Neural progenitor cell (in vitro differentiated cells): ENCODE measurements at regions not wholly inside any gene's neighbourhood (a gene's known extent, or its start where the extent isn't known, plus 50 kb on each side); places are given as distances from the start of the nearest gene placed in this dataset.

ENCODE experiments used
- DNase-seq: peaks from one replicate; pipeline ENCODE4 v3.0.0-alpha.2; 2016; ENCODE audit warnings: low spot score
- H2AFZ ChIP-seq: fragments of 200-600 bp; sonication (generic); replicated peaks from 2 replicates; pipeline ENCODE4 v1.6.1; 2016; ENCODE audit warnings: antibody characterized with exemption
- H3F3A ChIP-seq: fragments of 200-600 bp; sonication (generic); 2 replicates; pipeline ENCODE4 v1.6.1; 2016; ENCODE audit warnings: antibody characterized with exemption, low read depth
- H3K27ac ChIP-seq: fragments of 200-600 bp; sonication (generic); 2 replicates; pipeline ENCODE4 v1.5.1; 2016; ENCODE audit warnings: mild to moderate bottlenecking
- H3K27me3 ChIP-seq: fragments of 200-600 bp; sonication (generic); 2 replicates; pipeline ENCODE4 v1.6.1; 2016; ENCODE audit warnings: mild to moderate bottlenecking, moderate library complexity
- H3K36me3 ChIP-seq: fragments of 200-600 bp; sonication (generic); 2 replicates; pipeline ENCODE4 v1.5.1; 2016
- H3K4me1 ChIP-seq: fragments of 200-600 bp; sonication (generic); 2 replicates; pipeline ENCODE4 v1.6.1; 2016; ENCODE audit warnings: mixed run types
- H3K4me2 ChIP-seq: fragments of 200-600 bp; sonication (generic); 2 replicates; pipeline ENCODE4 v1.6.1; 2016
- H3K4me3 ChIP-seq: fragments of 200-600 bp; sonication (generic); 2 replicates; pipeline ENCODE4 v1.5.1; 2016
- H3K79me2 ChIP-seq: fragments of 200-600 bp; sonication (generic); 2 replicates; pipeline ENCODE4 v1.6.1; 2016; ENCODE audit warnings: low read depth
- H3K9ac ChIP-seq: fragments of 200-600 bp; sonication (generic); 2 replicates; pipeline ENCODE4 v1.6.1; 2016
- H3K9me3 ChIP-seq: fragments of 200-600 bp; sonication (generic); 2 replicates; pipeline ENCODE4 v1.5.1; 2016; ENCODE audit warnings: low read depth
- H4K20me1 ChIP-seq: fragments of 200-600 bp; sonication (generic); 2 replicates; pipeline ENCODE4 v1.6.1; 2016; ENCODE audit warnings: low read depth
- H3K27ac Mint-ChIP-seq: 3 replicates; pipeline ENCODE4 v1.8.0; 2021; ENCODE audit warnings: mixed read lengths
- H3K27me3 Mint-ChIP-seq: 2 replicates; pipeline ENCODE4 v1.8.0; 2022; ENCODE audit warnings: low read depth, mild to moderate bottlenecking, inconsistent platforms, moderate library complexity, mixed read lengths; ENCODE audit not compliant: insufficient read depth
- H3K36me3 Mint-ChIP-seq: 3 replicates; pipeline ENCODE4 v1.8.0; 2021; ENCODE audit warnings: mixed read lengths
- H3K4me1 Mint-ChIP-seq: 3 replicates; pipeline ENCODE4 v1.8.0; 2021; ENCODE audit warnings: mixed read lengths
- H3K4me3 Mint-ChIP-seq: 3 replicates; pipeline ENCODE4 v1.8.0; 2021; ENCODE audit warnings: mild to moderate bottlenecking, moderate library complexity, mixed read lengths
- H3K9me3 Mint-ChIP-seq: 3 replicates; pipeline ENCODE4 v1.8.0; 2020; ENCODE audit warnings: mixed read lengths
- CTCF ChIP-seq: fragments of 200-600 bp; sonication (generic); IDR thresholded peaks from 2 replicates; pipeline ENCODE4 v1.5.1; 2017; ENCODE audit warnings: antibody characterized with exemption, mild to moderate bottlenecking
- EZH2 ChIP-seq: fragments of 200-600 bp; sonication (generic); IDR thresholded peaks from 2 replicates; pipeline ENCODE4 v1.6.1; 2017; ENCODE audit warnings: antibody characterized with exemption, mild to moderate bottlenecking, moderate library complexity
- EZH2phosphoT487 ChIP-seq: fragments of 200-600 bp; sonication (generic); IDR thresholded peaks from 2 replicates; pipeline ENCODE4 v1.6.1; 2017; ENCODE audit warnings: antibody characterized with exemption

- no peak overlapping the region for H3K27ac Mint-ChIP-seq
- Histone ChIP-seq H3K4me1 (peaks cover 8% of the 10 kb centered on the region), H3K4me3 (no peak overlapping the region), H3F3A (no peaks in the 10 kb centered on the region), H3K9ac (no peak overlapping the region), H4K20me1 (no peaks in the 10 kb centered on the region), H3K79me2 (no peaks in the 10 kb centered on the region), H3K9me3 (no peaks in the 10 kb centered on the region), H2AFZ (no peak overlapping the region), H3K27ac (no peak overlapping the region), H3K4me2 (no peak overlapping the region), H3K36me3 (no peaks in the 10 kb centered on the region), H3K27me3 (no peaks in the 10 kb centered on the region)
- H3K36me3 Mint-ChIP-seq, result peaks cover 6% of the 10 kb centered on the region
- H3K4me3 Mint-ChIP-seq, result no peak overlapping the region
- peaks cover 8% of the 10 kb centered on the region for H3K9me3 Mint-ChIP-seq
- peaks cover 19% of the 10 kb centered on the region for H3K4me1 Mint-ChIP-seq
- no peak for DNase-seq
- no peaks in the 10 kb centered on the region for H3K27me3 Mint-ChIP-seq
- TF ChIP-seq EZH2phosphoT487 (no peak), CTCF (no peak), EZH2 (no peak)
Measured at GRCh38 chr6:126170433-126170832, 169.5 kb upstream of the CENPW start.

- Histone ChIP-seq H3F3A (no peaks in the 10 kb centered on the region), H3K4me2 (no peak overlapping the region), H3K36me3 (no peaks in the 10 kb centered on the region), H3K9ac (no peak overlapping the region), H3K79me2 (no peaks in the 10 kb centered on the region), H3K4me3 (no peak overlapping the region), H4K20me1 (no peaks in the 10 kb centered on the region), H2AFZ (no peak overlapping the region), H3K9me3 (no peaks in the 10 kb centered on the region), H3K27ac (no peak overlapping the region), H3K27me3 (no peaks in the 10 kb centered on the region), H3K4me1 (peaks cover 13% of the 10 kb centered on the region)
- peaks cover 2% of the 10 kb centered on the region for H3K9me3 Mint-ChIP-seq
- H3K27ac Mint-ChIP-seq, result no peak overlapping the region
- H3K36me3 Mint-ChIP-seq, result peaks cover 2% of the 10 kb centered on the region
- DNase-seq, result peak; percentile 42
- no peaks in the 10 kb centered on the region for H3K27me3 Mint-ChIP-seq
- H3K4me3 Mint-ChIP-seq, result no peak overlapping the region
- no peak for TF ChIP-seq EZH2
- peak; percentile 56 for TF ChIP-seq CTCF
- peaks cover 19% of the 10 kb centered on the region for H3K4me1 Mint-ChIP-seq
Measured at GRCh38 chr6:126170978-126171382, 168.9 kb upstream of the CENPW start.

- Histone ChIP-seq H3F3A (no peaks in the 10 kb centered on the region), H3K36me3 (no peaks in the 10 kb centered on the region), H3K4me2 (peak overlapping the region; percentile 9), H4K20me1 (no peaks in the 10 kb centered on the region), H2AFZ (no peak overlapping the region), H3K27ac (no peak overlapping the region), H3K4me1 (peaks cover 20% of the 10 kb centered on the region), H3K9ac (no peak overlapping the region), H3K9me3 (no peaks in the 10 kb centered on the region), H3K27me3 (no peaks in the 10 kb centered on the region), H3K79me2 (no peaks in the 10 kb centered on the region), H3K4me3 (no peak overlapping the region)
- TF ChIP-seq EZH2phosphoT487 (no peak), EZH2 (no peak), CTCF (no peak)
- Mint-ChIP-seq H3K27ac (no peak overlapping the region), H3K9me3 (no peaks in the 10 kb centered on the region), H3K27me3 (no peaks in the 10 kb centered on the region), H3K4me1 (peaks cover 19% of the 10 kb centered on the region), H3K36me3 (peaks cover 2% of the 10 kb centered on the region), H3K4me3 (no peak overlapping the region)
- no peak for DNase-seq
Measured at GRCh38 chr6:126172131-126172530, 167.8 kb upstream of the CENPW start.
